GM21786 (cell line): ENCODE measurements at regions not wholly inside any gene's neighbourhood (a gene's known extent, or its start where the extent isn't known, plus 50 kb on each side); places are given as distances from the start of the nearest gene placed in this dataset.
"Not testable (repeated sequence)": the region's sequence is repeated elsewhere in the genome, so short reads cannot be mapped to it uniquely, and the experiment has no call there.

ENCODE experiments used
- ATAC-seq: cut with Tn5 transposase; IDR thresholded peaks from one replicate; pipeline ENCODE4 v1.9.1; 2021; ENCODE audit not compliant: unreplicated experiment

DNA sequence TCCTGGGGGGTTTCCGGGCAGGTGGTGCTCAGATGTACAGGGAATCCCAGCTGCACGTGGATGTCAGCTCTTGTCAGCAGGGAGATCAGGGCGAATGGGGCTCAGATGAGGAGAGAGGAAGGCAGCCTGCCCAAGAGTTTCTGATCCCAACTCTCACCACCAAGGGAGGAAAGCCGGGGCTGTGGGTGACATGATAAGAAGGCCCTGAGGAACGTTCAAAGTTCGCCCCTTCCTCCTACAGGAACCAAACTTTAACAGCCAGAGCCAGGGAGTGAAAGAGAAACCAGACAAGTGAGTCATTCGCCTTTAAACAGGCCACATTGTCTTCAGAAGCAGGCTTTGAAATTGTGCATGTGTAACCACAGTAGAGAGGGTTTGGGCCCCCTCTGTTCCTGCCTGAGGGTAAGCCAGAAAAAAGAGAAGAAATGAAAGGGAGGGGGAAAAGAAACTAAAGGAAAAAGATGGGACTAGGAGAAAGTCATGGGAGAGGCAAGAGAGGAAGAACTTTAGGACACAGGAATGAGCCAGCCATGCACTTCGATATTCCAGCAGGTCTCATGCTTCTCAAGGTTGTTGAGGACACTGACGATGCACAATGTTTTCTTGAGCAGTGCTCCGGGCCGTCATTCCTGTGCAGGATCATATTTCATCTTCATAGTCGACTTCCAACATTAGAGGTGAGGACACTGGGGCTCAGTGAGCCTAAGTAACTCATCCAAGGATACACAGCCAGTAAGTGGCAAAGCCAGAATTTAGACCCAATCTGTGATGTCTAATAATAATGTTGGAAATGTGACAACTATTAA, 691.4 kb upstream of the TBX3 start:
- peak; percentile 97 for ATAC-seq

DNA sequence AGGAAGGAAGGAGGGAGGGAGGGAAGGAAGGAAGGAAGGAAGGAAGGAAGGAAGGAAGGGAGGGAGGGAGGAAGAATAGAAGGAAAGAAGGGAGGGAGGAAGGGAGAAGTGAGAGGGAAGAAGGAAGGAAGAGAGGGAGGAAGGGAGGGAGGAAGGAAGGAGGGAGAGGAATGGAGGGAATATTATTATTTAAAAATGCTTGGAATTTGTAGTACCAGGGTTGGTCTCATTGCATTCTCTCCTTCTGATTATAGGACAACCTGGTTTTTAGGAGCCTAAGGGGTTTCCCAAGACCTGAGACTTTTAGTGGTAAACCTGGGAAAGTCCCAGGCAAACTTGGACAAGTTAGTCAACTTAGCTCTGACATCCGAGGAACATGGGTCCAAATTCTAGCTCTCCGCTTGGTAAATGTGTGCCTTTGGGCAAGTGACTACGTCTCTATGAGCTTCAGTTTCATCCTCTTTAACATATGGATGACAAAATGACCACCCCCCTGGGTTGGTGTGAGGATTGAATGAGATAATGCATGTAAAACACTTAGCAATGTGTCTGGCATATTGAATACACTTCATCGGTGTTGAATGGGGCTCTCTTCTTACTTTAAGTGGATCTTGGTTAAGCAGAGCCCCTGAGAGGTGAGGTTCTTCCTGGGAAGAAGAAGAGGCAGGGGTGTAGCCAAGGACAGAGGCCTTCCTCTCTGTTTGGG, 690.7 kb upstream of the TBX3 start:
- ATAC-seq: peak; percentile 5

DNA sequence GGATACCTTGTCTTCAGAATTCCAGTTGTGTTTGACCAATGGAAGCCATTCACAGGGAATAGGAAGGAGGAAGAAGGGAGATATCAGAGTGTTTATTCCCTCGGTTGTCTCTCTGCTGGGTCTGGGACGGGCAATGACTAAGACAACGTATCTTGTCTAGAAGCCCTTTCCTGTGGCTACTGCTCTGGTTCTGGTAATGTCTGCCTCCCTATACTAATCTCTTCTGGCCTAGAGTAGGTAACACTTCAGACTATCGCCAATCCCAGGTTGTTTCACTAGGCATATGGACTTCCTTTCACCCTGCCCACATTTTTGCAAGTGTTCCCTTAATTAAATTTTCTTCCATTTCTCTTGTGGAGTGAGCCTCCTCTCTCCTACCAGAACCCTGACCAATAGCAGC, 687.7 kb upstream of the TBX3 start:
- ATAC-seq: no peak

DNA sequence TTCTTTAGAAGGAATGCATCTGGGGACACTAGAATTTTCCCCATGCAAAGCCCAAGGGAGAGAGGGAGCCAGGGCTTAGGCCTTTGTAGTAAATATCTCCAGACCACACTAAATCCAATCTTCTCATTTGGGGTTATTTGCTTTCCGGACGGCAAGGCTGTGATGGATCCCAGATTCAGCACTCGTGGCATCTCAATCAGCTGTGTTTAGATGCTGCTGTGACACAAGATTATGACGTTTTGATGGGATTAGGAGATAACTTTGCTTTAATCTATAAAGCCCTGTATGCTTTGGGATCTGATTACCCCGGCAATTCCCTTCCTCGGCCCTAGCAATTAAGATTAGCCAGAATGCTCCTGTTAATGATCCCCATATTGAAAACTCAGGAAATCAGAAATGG, 686.7 kb upstream of the TBX3 start:
- no peak for ATAC-seq

DNA sequence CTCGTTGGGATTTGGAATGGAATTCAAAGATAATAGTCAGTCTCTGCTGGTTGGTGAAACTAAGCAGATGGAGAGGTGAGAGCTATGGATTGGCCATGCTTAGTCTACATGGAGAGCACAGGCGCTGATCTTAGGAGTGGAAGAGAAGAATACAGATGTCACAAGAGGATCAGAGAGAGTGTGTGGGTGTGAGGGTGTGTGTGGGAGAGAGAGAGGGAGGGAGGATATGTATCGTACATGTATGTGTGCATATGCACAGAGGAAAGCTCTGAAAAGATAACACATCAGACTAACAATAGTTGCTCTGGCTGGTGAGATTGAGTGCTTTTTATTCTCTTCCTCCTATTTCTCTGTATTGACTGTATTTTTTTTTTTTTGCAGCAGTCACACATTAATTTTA, 686.2 kb upstream of the TBX3 start:
- no peak for ATAC-seq

DNA sequence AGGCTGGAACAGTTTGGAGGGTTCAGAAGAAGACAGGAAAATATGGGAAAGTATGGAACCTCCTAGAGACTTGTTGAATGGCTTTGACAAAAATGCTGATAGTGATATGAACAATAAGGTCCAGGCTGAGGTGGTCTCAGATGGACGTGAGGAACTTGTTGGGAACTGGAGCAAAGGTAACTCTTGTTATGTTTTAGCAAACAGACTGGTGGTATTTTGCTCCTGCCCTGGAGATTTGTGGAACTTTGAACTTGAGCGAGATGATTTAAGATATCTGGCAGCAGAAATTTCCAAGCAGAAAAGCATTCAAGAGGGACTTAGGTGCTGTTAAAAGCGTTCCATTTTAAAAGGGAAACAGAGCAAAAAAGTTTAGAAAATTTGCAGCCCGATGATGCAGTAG, 682.3 kb upstream of the TBX3 start:
- not testable (repeated sequence) for ATAC-seq

DNA sequence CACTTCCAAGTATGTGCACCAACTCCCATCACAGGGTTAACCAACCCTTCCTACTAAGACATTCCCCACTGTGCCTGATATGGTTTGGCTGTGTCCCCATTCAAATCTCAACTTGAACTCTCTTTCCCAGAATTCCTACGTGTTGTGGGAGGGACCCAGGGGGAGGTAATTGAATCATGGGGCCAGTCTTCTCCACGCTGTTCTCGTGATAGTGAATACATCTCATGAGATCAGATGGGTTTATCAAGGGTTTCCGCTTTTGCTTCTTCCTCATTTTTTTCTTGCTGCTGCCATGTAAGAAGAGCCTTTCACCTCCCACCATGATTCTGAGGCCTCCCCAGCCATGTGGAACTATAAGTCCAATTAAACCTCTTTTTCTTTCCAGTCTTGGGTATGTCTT, 681.8 kb upstream of the TBX3 start:
- not testable (repeated sequence) for ATAC-seq

DNA sequence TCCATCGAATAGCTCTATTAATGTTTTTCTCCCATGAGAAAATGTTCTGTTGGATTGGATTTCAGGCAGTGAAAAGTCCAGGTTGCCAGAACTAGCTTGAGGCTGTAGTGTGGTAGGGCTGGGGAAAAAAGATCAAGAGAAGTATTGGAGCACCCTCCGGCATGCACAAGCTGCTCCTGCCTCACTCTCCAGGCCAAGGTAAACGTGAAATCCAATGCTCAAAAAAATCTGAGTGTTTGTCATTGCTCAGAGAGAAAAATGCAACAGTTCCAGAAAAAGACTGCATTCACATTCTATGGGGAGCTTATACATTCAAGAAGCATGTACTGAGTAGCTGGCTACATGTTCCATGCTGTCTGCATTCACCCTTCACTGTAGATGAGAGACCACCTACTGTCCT, 680.9 kb upstream of the TBX3 start:
- ATAC-seq: no peak

DNA sequence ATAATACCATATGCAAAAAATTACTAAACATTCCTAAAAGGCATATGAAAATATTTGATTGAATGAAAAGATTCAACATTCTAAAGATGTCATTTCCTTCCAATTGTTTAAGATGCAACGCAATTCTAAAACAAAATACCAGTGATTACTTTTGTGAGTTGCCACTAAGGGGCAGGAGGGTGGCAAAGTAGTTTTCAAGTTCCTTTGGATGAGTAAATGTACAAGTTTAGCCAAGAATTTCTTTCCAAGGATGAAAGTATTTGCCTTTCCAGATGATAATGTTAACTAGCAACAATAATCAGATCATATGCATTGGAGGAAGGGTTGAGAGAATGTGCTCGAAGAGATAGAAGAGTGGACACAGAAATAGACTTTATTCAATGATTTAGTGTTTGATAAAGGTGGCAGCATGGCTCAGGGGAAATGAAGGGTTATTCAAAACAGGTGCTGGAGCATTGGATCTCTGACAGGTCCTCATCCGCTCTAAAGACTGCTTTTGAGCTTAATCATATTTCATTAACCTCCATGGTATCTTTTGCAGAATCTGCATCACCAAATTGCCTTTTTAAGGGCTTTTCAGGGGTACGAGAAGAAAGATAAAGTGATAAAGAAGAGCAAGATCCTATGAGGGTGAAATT, 678.5 kb upstream of the TBX3 start:
- ATAC-seq: no peak

DNA sequence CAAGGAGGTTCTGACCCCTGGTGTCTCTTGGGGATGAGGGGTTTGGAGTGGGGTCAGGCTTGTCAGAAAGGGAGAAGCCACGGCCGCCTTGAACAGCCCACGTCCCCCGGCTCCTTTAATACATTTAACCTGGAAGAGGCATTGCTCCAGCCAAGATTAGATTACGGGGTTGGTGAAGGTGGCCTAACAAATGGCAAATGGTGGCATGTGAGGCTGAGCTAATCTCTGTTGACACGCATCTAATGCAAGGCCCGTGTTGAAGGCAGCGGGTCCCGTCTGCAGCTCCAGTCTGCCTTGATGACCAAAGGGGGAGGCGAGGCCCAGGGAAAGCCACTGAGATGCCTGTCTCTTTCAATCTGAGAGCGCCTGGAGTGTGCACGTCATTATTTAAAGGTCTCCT, 673.7 kb upstream of the TBX3 start:
- no peak for ATAC-seq

DNA sequence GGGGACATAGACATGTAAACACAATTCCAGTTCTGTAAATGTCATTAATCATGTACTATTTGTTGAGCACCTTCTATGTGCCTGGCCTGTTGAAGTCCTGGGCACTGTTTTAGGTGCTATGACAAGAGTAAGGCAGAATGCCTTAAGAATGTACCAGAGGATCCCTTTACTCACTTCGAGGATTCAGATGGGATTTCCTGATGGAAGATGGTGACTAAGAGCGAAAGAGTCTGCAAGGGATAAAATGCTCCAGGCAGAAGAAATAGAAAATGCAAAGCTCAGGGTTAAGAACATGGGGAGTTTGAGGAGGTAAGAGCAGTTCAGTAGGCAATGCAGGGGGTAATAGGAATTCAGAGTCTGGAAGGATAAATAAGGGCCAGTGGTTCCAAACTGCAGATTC, 671.3 kb upstream of the TBX3 start:
- no peak for ATAC-seq

DNA sequence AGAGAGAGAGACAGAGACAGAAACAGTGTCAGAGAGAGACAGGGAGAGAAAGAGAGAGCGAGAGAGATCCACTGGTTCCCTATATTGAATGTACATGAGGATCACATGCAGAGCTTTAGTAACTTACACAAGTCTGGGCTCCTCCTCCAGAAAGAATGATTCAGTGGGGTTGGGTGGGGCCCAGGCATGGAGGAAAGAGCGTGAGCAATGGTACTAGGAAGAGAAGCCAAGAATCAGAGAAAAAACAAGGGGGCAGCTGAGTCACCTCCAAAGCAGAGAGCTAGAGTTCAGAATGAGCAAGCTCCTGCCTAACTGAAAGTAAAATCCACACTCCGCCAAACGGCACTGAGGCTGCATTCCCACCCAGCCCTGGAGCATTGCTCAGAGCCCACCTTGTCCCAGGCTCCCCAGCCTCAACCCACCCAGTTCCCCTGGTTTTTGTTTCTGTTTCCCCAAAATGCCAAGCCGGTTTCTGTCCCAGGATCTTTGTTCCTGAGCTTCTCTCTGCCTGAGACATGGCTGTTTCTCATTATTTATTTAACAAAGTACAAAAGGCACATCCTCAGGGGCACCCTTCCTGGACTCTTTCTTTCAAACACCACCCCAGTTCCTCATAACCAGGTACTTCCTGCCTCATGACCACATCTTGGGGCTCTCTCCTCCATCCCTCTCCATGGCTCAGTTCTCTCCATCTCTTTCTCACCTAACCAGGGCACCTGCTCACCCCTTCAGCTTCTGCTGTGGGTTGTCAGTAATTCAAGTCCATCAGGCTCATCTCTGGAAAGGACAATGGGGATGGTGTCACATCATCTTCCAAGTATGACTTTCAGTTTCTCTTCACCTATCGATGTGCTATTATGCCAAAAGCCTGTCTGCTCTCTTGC, 670.3 kb upstream of the TBX3 start:
- peak; percentile 60 for ATAC-seq

DNA sequence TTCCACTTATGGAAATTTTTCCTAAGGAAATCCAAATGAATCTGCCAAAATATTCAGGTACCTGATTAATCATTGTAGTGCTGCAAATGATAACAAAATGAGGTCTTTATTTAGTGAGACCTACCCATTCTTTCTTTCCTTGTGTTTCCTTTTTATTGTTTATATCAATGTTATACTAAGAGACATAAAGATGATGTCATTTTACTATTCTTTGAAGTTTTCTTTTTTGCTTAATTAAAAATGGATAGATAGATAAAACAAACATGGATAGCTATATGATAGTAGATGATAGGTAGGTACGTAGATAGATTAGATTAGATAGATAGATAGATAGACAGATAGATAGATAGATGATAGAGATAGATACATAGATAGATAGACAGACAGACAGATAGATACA, 669.5 kb upstream of the TBX3 start:
- ATAC-seq: no peak

DNA sequence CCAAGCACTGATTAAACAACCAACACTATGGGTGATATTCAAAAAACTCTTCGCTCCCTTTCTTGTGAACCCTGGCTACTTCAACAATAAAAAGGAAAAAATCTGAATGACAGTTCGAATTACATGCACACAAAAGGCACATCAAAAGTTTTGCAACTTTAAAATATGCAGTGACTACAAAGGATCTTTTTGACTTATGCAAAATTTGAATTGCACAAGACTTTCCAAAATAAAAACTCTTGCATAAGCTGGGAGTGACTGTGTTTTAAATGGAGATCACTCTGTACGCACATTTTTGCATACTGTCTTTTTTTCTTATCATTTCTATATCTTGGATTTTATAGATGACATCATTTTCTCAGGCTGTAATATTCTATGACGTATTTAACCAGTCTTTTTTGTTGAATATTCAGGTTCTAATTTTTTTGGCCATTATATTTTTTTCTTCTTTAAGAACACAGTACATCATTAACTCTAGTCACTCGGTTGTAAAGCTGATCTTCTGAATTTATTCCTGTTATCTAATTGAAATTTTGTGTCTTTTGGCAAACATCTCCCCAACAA, 667.6 kb upstream of the TBX3 start:
- ATAC-seq: no peak

DNA sequence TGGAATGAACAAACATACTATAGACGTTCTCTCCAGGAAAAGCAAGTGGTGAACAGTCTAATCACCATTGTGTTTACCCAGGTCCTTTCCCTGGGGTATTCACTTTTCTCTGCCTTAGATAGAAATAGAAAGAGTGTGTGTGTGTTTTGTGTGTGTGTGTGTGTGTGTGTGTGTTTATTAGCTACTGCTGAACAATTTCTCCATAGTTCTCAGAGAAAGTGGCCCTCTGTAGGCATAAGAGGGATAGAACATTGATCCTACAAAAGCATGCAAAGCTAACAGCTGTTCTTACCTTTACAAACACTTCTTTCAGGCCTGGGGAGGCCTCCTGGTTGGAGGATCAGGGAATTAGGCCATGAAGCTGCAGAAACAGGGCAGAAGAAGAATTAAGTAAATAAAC, 665.7 kb upstream of the TBX3 start:
- no peak for ATAC-seq

DNA sequence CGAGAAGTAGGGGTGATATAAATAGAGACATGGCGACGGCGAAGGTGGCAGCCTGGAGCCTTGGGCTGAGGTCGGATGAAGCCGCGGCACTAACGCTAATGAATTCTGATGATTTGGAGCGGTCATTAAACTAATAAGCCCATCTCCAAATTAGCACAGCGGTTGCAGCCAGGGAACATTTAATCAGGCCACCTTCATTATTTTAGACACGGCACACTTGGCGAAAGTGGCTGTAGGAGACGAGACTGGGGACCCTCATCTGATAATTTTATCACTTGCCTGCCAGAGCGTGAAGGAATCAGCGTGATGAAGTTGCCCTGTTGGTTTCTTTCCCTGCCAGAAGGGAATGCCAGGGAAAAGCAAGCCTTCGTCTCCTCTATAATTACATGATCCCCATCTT, 664.3 kb upstream of the TBX3 start:
- ATAC-seq: no peak

DNA sequence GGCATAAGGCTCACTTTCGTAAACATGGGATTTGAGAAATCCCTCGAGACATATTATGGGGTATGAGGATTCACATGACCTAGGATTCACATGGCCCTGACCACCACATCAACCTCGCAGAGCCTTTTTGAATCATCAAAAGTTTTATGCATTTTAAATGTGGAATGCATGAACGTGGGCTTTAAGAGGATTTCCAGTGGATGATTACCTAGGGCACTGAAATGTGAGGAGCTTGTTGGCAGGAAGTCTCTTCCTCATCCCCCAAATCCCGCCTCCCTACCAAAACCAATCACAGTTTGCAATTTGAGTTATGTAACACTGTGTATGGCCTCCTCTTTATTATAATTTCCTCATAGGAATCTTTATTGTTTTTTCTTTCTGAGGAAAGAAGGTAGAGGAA, 659.6 kb upstream of the TBX3 start:
- ATAC-seq: no peak

DNA sequence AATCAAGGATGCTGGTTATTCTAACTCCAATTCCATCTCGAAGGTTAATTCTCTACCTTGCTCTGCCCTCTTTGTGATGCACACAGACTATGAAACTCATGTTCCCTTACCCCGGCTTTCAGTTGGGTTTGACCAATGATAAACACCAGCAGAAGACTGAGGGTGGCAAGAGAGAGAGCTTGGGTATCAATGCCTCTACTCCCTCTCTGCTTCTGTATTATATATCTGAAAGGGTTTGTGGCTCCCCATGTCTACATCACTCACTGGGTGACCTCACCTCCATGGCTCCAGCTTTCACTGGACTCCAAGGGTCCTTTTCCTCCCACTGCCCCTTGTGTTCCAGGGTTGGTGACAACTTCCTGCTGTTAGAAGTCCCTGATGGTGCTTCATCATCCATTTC, 659.0 kb upstream of the TBX3 start:
- ATAC-seq: no peak

DNA sequence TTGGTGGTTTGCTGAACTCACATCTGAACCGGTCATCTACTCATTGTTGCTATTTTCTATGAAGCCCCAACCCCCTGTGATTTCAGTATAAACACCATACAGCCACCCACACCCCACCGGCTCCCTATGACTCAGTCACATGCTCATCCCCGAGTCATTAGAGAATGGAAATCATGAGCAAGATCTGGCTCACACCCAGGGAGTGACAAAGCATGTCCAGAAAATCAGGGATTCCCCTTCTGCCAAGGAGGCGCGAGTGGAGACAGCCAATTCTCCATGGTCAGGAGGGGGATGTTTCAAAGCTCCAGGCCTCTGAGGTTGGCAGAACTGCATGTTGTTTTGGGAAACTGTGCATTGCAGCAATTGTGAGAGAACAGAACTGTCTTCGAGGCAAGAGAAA, 657.5 kb upstream of the TBX3 start:
- ATAC-seq: no peak

DNA sequence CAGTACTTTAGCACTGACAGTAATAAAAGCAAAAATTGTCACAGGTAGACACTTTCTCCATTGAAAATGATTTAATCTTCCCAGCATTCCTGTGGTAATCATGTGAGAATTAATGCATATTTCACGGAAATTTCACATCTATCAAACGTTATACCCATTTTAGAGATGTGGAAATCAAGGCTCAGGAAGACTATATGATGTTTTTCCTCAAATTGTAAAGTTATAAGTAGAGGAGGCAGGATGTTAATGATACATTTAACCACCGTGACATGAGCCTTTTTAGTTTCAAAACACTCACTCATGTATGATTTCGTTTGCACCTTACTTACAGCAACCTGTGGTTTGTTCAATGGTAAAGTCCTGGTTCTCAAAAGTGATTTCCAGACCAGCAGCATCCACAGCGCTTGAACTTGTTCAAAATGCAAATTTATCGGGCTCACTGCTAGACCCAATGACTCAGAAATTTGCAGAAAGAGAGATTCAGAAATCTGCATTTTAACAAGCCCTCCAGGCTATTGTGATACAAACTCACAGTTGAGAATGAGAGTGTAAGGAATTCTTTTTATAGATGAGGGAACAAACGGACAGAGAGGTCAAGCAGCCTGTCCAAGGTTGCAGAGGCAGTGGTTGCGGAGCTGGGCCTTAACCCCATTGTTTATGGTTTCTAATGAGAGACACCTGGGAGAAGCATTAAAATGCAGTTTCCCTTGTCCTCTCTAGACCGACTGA, 654.8 kb upstream of the TBX3 start:
- peak; percentile 74 for ATAC-seq
